H1 (cell line): ENCODE measurements at regions not wholly inside any gene's neighbourhood (a gene's known extent, or its start where the extent isn't known, plus 50 kb on each side); places are given as distances from the start of the nearest gene placed in this dataset.

Experiments
- ASH2L ChIP-seq: fragments of 200-600, 300-600 bp; sonication (generic); IDR thresholded peaks from one replicate; pipeline ENCODE4 v1.7.1; 2017; ENCODE audit warnings: low read length
- ATF2 ChIP-seq: IDR thresholded peaks from 2 replicates; pipeline ENCODE4 v1.6.1; 2012; ENCODE audit warnings: low read length, inconsistent platforms
- BCL11A ChIP-seq, 2 experiments: IDR thresholded peaks; one replicate each; pipeline ENCODE4 v1.6.1; 2011; ENCODE audit warnings: low read depth in 2 of 2, low read length in 2 of 2, mild to moderate bottlenecking in 2 of 2
- POU5F1 ChIP-seq: IDR thresholded peaks from 2 replicates; pipeline ENCODE4 v1.6.1; 2011; ENCODE audit warnings: low read depth, mild to moderate bottlenecking, low read length, moderate library complexity
- SP2 ChIP-seq: IDR thresholded peaks from 2 replicates; pipeline ENCODE4 v1.6.1; 2012; ENCODE audit warnings: mild to moderate bottlenecking, low read length, inconsistent platforms
- TF ChIP-seq, protein P1 (sequence below), 3 experiments: IDR thresholded peaks; 1 replicate in 2 of 3; 2 replicates in 1 of 3; pipeline versions ENCODE4 v1.5.1 to v1.6.1; 2011; ENCODE audit warnings: low read length in 3 of 3, mild to moderate bottlenecking in 3 of 3, inconsistent platforms in 2 of 3, low read depth in 1 of 3, moderate library complexity in 1 of 3; ENCODE audit not compliant: insufficient read depth in 1 of 3; ENCODE audit errors: control extremely low read depth in 1 of 3

DNA sequence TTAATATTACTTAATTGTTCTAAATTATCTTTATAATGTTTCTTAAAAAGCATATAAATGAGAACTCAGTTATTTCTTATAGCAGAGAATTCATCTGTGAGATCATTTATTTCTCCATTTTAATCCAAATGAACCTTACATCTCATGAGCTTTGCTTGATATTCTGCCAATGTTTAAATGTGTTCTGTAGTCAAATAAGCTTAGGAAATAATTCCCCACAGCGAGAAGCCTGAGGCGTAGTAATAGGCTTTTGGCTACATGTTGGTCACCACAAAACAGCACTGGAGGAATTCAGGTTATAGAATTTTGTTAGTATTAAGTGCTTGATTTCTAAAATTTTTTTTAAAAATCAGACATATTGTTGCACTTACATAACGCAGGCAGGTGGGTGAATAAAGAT is 585.3 kb upstream of the RORB start (continued):
- TF ChIP-seq, protein P1, sequence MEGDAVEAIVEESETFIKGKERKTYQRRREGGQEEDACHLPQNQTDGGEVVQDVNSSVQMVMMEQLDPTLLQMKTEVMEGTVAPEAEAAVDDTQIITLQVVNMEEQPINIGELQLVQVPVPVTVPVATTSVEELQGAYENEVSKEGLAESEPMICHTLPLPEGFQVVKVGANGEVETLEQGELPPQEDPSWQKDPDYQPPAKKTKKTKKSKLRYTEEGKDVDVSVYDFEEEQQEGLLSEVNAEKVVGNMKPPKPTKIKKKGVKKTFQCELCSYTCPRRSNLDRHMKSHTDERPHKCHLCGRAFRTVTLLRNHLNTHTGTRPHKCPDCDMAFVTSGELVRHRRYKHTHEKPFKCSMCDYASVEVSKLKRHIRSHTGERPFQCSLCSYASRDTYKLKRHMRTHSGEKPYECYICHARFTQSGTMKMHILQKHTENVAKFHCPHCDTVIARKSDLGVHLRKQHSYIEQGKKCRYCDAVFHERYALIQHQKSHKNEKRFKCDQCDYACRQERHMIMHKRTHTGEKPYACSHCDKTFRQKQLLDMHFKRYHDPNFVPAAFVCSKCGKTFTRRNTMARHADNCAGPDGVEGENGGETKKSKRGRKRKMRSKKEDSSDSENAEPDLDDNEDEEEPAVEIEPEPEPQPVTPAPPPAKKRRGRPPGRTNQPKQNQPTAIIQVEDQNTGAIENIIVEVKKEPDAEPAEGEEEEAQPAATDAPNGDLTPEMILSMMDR (IDR thresholded peaks at IDR 0.05; ENCODE audit: control extremely low read depth in 1 of 3, insufficient read depth in 1 of 3, low read depth in 1 of 3, low read length in 3 of 3) = no peak
- TF ChIP-seq BCL11A (IDR thresholded peaks at IDR 0.05; ENCODE audit: low read depth in 2 of 2, low read length in 2 of 2) (no peak), ATF2 (no peak), POU5F1 (no peak), SP2 (no peak), ASH2L (no peak)
- TF ChIP-seq, all 59 proteins: peak for 0
